HG03575 (cell line): ENCODE measurements at regions not wholly inside any gene's neighbourhood (a gene's known extent, or its start where the extent isn't known, plus 50 kb on each side); places are given as distances from the start of the nearest gene placed in this dataset.

ENCODE experiments used
- ATAC-seq: cut with Tn5 transposase; IDR thresholded peaks from one replicate; pipeline ENCODE4 v1.9.1; 2021; ENCODE audit not compliant: unreplicated experiment, insufficient number of reproducible peaks, low FRiP score; ENCODE audit errors: extremely low read depth

DNA sequence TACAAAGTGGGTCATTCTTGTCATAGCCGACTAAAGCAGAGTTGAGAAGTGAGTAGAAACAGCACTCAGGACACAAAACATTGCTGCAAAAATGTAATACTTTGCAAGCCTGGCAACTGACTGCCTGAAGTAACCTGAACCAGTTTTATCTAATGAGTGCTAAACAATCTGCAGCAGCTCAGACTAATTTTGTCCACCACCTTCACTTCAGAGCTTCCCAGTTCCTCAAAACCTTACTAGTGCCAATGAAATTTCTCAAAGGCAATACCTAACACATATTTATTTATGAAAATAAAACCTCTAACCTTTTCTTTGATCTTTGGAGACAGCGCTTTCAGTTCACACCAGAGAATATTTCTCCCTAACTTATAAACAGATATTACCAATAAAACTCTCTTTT is 56.7 kb upstream of the FKBP1C start:
- ATAC-seq: no peak
